ENCODE measurements at regions not wholly inside any gene's neighbourhood (a gene's known extent, or its start where the extent isn't known, plus 50 kb on each side); places are given as distances from the start of the nearest gene placed in this dataset.
"Not testable (repeated sequence)": the region's sequence is repeated elsewhere in the genome, so short reads cannot be mapped to it uniquely, and the experiment has no call there.

- no peaks in the 10 kb centered on the region for H3K36me3 Mint-ChIP-seq (ENCODE audit: unreplicated experiment)
- H3K4me1 Mint-ChIP-seq (ENCODE audit: low read depth, unreplicated experiment), result no peaks in the 10 kb centered on the region
- no peak overlapping the region for H3K4me3 Mint-ChIP-seq (ENCODE audit: unreplicated experiment)
- no peak for DNase-seq
- no peaks in the 10 kb centered on the region for H3K27me3 Mint-ChIP-seq (ENCODE audit: unreplicated experiment)
- no peak overlapping the region for H3K27ac Mint-ChIP-seq (ENCODE audit: unreplicated experiment)
- H3K9me3 Mint-ChIP-seq (ENCODE audit: unreplicated experiment), result no peaks in the 10 kb centered on the region
- TF ChIP-seq CTCF (IDR thresholded peaks at IDR 0.05; ENCODE audit: partially characterized antibody, unreplicated experiment), result no peak
These were observed 110.8 kb downstream of the HMHB1 start for GRCh38 chr5:143922718-143923117.

GRCh38 chr5:143923634-143924266 lies 111.8 kb downstream of the HMHB1 start:
- H3K27ac Mint-ChIP-seq (ENCODE audit: unreplicated experiment), result no peak overlapping the region
- H3K4me1 Mint-ChIP-seq (ENCODE audit: low read depth, unreplicated experiment), result no peaks in the 10 kb centered on the region
- no peak for DNase-seq
- no peak for TF ChIP-seq CTCF (IDR thresholded peaks at IDR 0.05; ENCODE audit: partially characterized antibody, unreplicated experiment)
- no peaks in the 10 kb centered on the region for H3K36me3 Mint-ChIP-seq (ENCODE audit: unreplicated experiment)
- no peaks in the 10 kb centered on the region for H3K9me3 Mint-ChIP-seq (ENCODE audit: unreplicated experiment)
- H3K27me3 Mint-ChIP-seq (ENCODE audit: unreplicated experiment), result no peaks in the 10 kb centered on the region
- no peak overlapping the region for H3K4me3 Mint-ChIP-seq (ENCODE audit: unreplicated experiment)

GRCh38 chr5:143924311-143924978 lies 112.5 kb downstream of the HMHB1 start:
- H3K27ac Mint-ChIP-seq (ENCODE audit: unreplicated experiment), result no peak overlapping the region
- no peak for DNase-seq
- H3K27me3 Mint-ChIP-seq (ENCODE audit: unreplicated experiment), result no peaks in the 10 kb centered on the region
- H3K36me3 Mint-ChIP-seq (ENCODE audit: unreplicated experiment), result no peaks in the 10 kb centered on the region
- no peak for TF ChIP-seq CTCF (IDR thresholded peaks at IDR 0.05; ENCODE audit: partially characterized antibody, unreplicated experiment)
- no peaks in the 10 kb centered on the region for H3K9me3 Mint-ChIP-seq (ENCODE audit: unreplicated experiment)
- no peak overlapping the region for H3K4me3 Mint-ChIP-seq (ENCODE audit: unreplicated experiment)
- H3K4me1 Mint-ChIP-seq (ENCODE audit: low read depth, unreplicated experiment), result no peaks in the 10 kb centered on the region

- not testable (repeated sequence) for H3K4me3 Mint-ChIP-seq (ENCODE audit: unreplicated experiment); H3K36me3 Mint-ChIP-seq (ENCODE audit: unreplicated experiment); H3K4me1 Mint-ChIP-seq (ENCODE audit: low read depth, unreplicated experiment); DNase-seq; H3K27ac Mint-ChIP-seq (ENCODE audit: unreplicated experiment); H3K9me3 Mint-ChIP-seq (ENCODE audit: unreplicated experiment); H3K27me3 Mint-ChIP-seq (ENCODE audit: unreplicated experiment)
These were observed 113.0 kb downstream of the HMHB1 start for GRCh38 chr5:143924979-143925325.

GRCh38 chr5:143929486-143929885 lies 117.5 kb downstream of the HMHB1 start:
- no peaks in the 10 kb centered on the region for H3K4me1 Mint-ChIP-seq (ENCODE audit: low read depth, unreplicated experiment)
- H3K27ac Mint-ChIP-seq (ENCODE audit: unreplicated experiment), result no peak overlapping the region
- DNase-seq, result no peak
- H3K36me3 Mint-ChIP-seq (ENCODE audit: unreplicated experiment), result no peaks in the 10 kb centered on the region
- no peak overlapping the region for H3K4me3 Mint-ChIP-seq (ENCODE audit: unreplicated experiment)
- H3K27me3 Mint-ChIP-seq (ENCODE audit: unreplicated experiment), result no peaks in the 10 kb centered on the region
- no peak for TF ChIP-seq CTCF (IDR thresholded peaks at IDR 0.05; ENCODE audit: partially characterized antibody, unreplicated experiment)
- H3K9me3 Mint-ChIP-seq (ENCODE audit: unreplicated experiment), result peaks cover 3% of the 10 kb centered on the region

Data from glutamatergic neuron (in vitro differentiated cells).